ENCODE measurements at regions not wholly inside any gene's neighbourhood (a gene's known extent, or its start where the extent isn't known, plus 50 kb on each side); places are given as distances from the start of the nearest gene placed in this dataset.

DNA sequence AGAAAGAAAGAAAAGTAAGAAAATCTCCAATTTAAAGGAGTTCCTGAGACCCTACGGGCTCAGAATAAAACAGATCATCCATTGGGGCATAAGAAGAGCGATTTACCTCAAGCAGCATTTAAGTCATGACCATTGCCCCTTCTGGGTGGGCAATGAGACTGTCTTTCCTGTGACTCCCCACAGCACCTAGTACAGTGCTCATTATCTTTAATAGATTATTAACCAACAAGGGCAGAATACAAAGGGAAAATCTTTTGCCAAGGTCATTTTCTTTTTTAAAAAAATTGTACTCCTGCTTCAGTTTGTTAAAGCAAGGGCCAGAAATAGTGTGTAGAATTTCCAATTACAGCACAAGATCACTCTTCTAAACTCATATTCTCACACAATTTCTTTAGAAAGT, 443.3 kb upstream of the AGTR1 start:
- TF ChIP-seq, protein P1, sequence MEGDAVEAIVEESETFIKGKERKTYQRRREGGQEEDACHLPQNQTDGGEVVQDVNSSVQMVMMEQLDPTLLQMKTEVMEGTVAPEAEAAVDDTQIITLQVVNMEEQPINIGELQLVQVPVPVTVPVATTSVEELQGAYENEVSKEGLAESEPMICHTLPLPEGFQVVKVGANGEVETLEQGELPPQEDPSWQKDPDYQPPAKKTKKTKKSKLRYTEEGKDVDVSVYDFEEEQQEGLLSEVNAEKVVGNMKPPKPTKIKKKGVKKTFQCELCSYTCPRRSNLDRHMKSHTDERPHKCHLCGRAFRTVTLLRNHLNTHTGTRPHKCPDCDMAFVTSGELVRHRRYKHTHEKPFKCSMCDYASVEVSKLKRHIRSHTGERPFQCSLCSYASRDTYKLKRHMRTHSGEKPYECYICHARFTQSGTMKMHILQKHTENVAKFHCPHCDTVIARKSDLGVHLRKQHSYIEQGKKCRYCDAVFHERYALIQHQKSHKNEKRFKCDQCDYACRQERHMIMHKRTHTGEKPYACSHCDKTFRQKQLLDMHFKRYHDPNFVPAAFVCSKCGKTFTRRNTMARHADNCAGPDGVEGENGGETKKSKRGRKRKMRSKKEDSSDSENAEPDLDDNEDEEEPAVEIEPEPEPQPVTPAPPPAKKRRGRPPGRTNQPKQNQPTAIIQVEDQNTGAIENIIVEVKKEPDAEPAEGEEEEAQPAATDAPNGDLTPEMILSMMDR (IDR thresholded peaks at IDR 0.05), result no peak
- TF ChIP-seq SIN3A (IDR thresholded peaks at IDR 0.05; ENCODE audit: borderline replicate concordance, insufficient read depth, low read depth, low read length) (no peak), POLR2AphosphoS5 (IDR thresholded peaks at IDR 0.05; ENCODE audit: low read depth, low read length) (no peak)

All from Panc1 (cell line).